Prostate gland (tissue), 2 donors: ENCODE measurements at regions not wholly inside any gene's neighbourhood (a gene's known extent, or its start where the extent isn't known, plus 50 kb on each side); places are given as distances from the start of the nearest gene placed in this dataset.

Experiments used
- DNase-seq: peaks from one replicate; pipeline ENCODE4 v3.0.0-alpha.2; 2019; ENCODE audit warnings: low spot score
- H3K27ac ChIP-seq, 2 donors: fragments of 200-600 bp; sonication (generic); 2 replicates each; pipeline ENCODE4 v1.5.1; 2017 to 2019
- H3K27me3 ChIP-seq: fragments of 200-600 bp; sonication (generic); replicated peaks from 2 replicates; pipeline ENCODE4 v1.5.1; 2019; ENCODE audit not compliant: insufficient read depth
- H3K36me3 ChIP-seq, 2 donors: fragments of 200-600 bp; sonication (generic); 1 replicate in 1 of 2; 2 replicates in 1 of 2; pipeline versions ENCODE4 v1.5.1 to v1.8.1; 2017 to 2019
- H3K4me1 ChIP-seq: fragments of 200-600 bp; sonication (generic); replicated peaks from 2 replicates; pipeline ENCODE4 v1.5.1; 2019
- H3K4me3 ChIP-seq, 2 donors: fragments of 200-600 bp; sonication (generic); 2 replicates each; pipeline ENCODE4 v1.5.1; 2017 to 2019
- H3K9me3 ChIP-seq: fragments of 200-600 bp; sonication (generic); 2 replicates; pipeline ENCODE4 v1.5.1; 2017
- CTCF ChIP-seq, 4 experiments: fragments of 200-600 bp in 2 of 4; fragments of 450-650 bp in 2 of 4; sonication (generic) in 2 of 4; IDR thresholded peaks; 1 replicate in 3 of 4; 2 replicates in 1 of 4; pipeline ENCODE4 v1.5.1; 2016 to 2019; ENCODE audit warnings: antibody characterized with exemption in 4 of 4, mild to moderate bottlenecking in 2 of 4, moderate library complexity in 2 of 4
- POLR2A ChIP-seq: fragments of 450-650 bp; IDR thresholded peaks from one replicate; pipeline ENCODE4 v1.6.1; 2016; ENCODE audit warnings: antibody characterized with exemption, mild to moderate bottlenecking
- POLR2AphosphoS5 ChIP-seq: sonication (generic); formaldehyde crosslinking; IDR thresholded peaks from one replicate; pipeline ENCODE4 v1.6.1; 2017; ENCODE audit warnings: antibody characterized with exemption
- WGBS: methylation state at CpG from one replicate; pipeline ENCODE4 v1.1.5; 2018; 5-methylcytosine and 5-hydroxymethylcytosine counted together
- intact Hi-C: fragments of 100-400 bp; cut with DNase I; formaldehyde crosslinking; loops from one replicate; pipeline ENCODE4 v1.14.2; 2022

GRCh38 chr10:120131183-120131582 is 238.7 kb downstream of the SEC23IP start:
- intact Hi-C loops, result no loop called here
- Histone ChIP-seq H3K9me3 (no peaks in the 10 kb centered on the region), H3K27ac (no peak overlapping the region), H3K36me3 (no peaks in the 10 kb centered on the region), H3K4me3 (no peak overlapping the region), H3K4me1 (no peaks in the 10 kb centered on the region), H3K27me3 (no peaks in the 10 kb centered on the region)
- no peak for DNase-seq
- no peak for TF ChIP-seq CTCF (IDR thresholded peaks at IDR 0.05)
- 31% methylated on average over 3 of the region's 3 CpGs for WGBS

GRCh38 chr10:120132811-120133210 is 240.3 kb downstream of the SEC23IP start:
- Histone ChIP-seq H3K27ac (no peak overlapping the region), H3K27me3 (no peaks in the 10 kb centered on the region), H3K4me1 (no peaks in the 10 kb centered on the region), H3K4me3 (no peak overlapping the region), H3K36me3 (no peaks in the 10 kb centered on the region), H3K9me3 (no peaks in the 10 kb centered on the region)
- WGBS, result 63% methylated on average over 5 of the region's 5 CpGs
- no peak for DNase-seq
- intact Hi-C loops, result no loop called here
- no peak for TF ChIP-seq POLR2A
- TF ChIP-seq POLR2AphosphoS5, result no peak
- no peak for TF ChIP-seq CTCF (IDR thresholded peaks at IDR 0.05)

- no peaks in the 10 kb centered on the region for H3K4me1 ChIP-seq
- no peak for DNase-seq
- H3K9me3 ChIP-seq, result no peaks in the 10 kb centered on the region
- no peak for TF ChIP-seq CTCF (IDR thresholded peaks at IDR 0.05)
- no peaks in the 10 kb centered on the region for H3K27me3 ChIP-seq
- no peak overlapping the region for H3K27ac ChIP-seq
- no peaks in the 10 kb centered on the region for H3K36me3 ChIP-seq
- intact Hi-C loops, result no loop called here
- no peak overlapping the region for H3K4me3 ChIP-seq
- 71% methylated on average over 3 of the region's 3 CpGs for WGBS
These were observed 246.2 kb downstream of the SEC23IP start for GRCh38 chr10:120138689-120139088.

- intact Hi-C loops, result no loop called here
- WGBS, result 54% methylated on average over 5 of the region's 5 CpGs
- Histone ChIP-seq H3K9me3 (no peaks in the 10 kb centered on the region), H3K4me1 (no peaks in the 10 kb centered on the region), H3K27ac (no peak overlapping the region), H3K4me3 (no peak overlapping the region), H3K36me3 (no peaks in the 10 kb centered on the region), H3K27me3 (no peaks in the 10 kb centered on the region)
- no peak for DNase-seq
- TF ChIP-seq CTCF (IDR thresholded peaks at IDR 0.05), result no peak
- TF ChIP-seq POLR2AphosphoS5, result no peak
- TF ChIP-seq POLR2A, result no peak
These were observed 252.6 kb downstream of the SEC23IP start for GRCh38 chr10:120145107-120145506.

- 65% methylated on average over 5 of the region's 5 CpGs for WGBS
- Histone ChIP-seq H3K27ac (no peak overlapping the region), H3K9me3 (no peaks in the 10 kb centered on the region), H3K27me3 (no peaks in the 10 kb centered on the region), H3K36me3 (no peaks in the 10 kb centered on the region), H3K4me1 (no peaks in the 10 kb centered on the region), H3K4me3 (no peak overlapping the region)
- no peak for TF ChIP-seq POLR2AphosphoS5
- no peak for TF ChIP-seq CTCF (IDR thresholded peaks at IDR 0.05)
- TF ChIP-seq POLR2A, result no peak
- intact Hi-C loops, result no loop called here
- DNase-seq, result no peak
These were observed 264.2 kb downstream of the SEC23IP start for GRCh38 chr10:120156614-120157274.
